ENCODE measurements at regions not wholly inside any gene's neighbourhood (a gene's known extent, or its start where the extent isn't known, plus 50 kb on each side); places are given as distances from the start of the nearest gene placed in this dataset.

GRCh38 chrX:34877436-34877835 is 65.2 kb upstream of the FAM47B start:
- DNase-seq, result no peak
- no peak for ATAC-seq
- ChIA-PET CTCF (no interaction called here), POLR2A (interaction anchor here (0.7 kb wide), 1 partner anchor 1427 kb away, joined by 4 read pairs; no protein-coding TSS in a partner anchor)
- no peaks in the 10 kb centered on the region for H3K4me1 Mint-ChIP-seq (ENCODE audit: low read depth)
- no peak overlapping the region for H3K4me3 Mint-ChIP-seq
- no peaks in the 10 kb centered on the region for H3K27me3 Mint-ChIP-seq (ENCODE audit: low read depth)
- H3K36me3 Mint-ChIP-seq (ENCODE audit: low read depth), result no peaks in the 10 kb centered on the region
- H3K27ac Mint-ChIP-seq, result no peak overlapping the region
- H3K9me3 Mint-ChIP-seq (ENCODE audit: insufficient read depth), result no peaks in the 10 kb centered on the region

GRCh38 chrX:34879346-34879745 is 63.2 kb upstream of the FAM47B start:
- no peaks in the 10 kb centered on the region for H3K4me1 Mint-ChIP-seq (ENCODE audit: low read depth)
- ChIA-PET CTCF (no interaction called here), POLR2A (no interaction called here)
- H3K27ac Mint-ChIP-seq, result no peak overlapping the region
- no peaks in the 10 kb centered on the region for H3K36me3 Mint-ChIP-seq (ENCODE audit: low read depth)
- DNase-seq, result no peak
- no peak for ATAC-seq
- no peaks in the 10 kb centered on the region for H3K9me3 Mint-ChIP-seq (ENCODE audit: insufficient read depth)
- no peaks in the 10 kb centered on the region for H3K27me3 Mint-ChIP-seq (ENCODE audit: low read depth)
- no peak overlapping the region for H3K4me3 Mint-ChIP-seq

GRCh38 chrX:34879886-34880285 is 62.7 kb upstream of the FAM47B start:
- DNase-seq (no peak), ATAC-seq (no peak)
- Mint-ChIP-seq H3K4me1 (ENCODE audit: low read depth) (no peaks in the 10 kb centered on the region), H3K36me3 (ENCODE audit: low read depth) (no peaks in the 10 kb centered on the region), H3K27ac (no peak overlapping the region), H3K9me3 (ENCODE audit: insufficient read depth) (no peaks in the 10 kb centered on the region), H3K27me3 (ENCODE audit: low read depth) (no peaks in the 10 kb centered on the region), H3K4me3 (no peak overlapping the region)
- ChIA-PET POLR2A (no interaction called here), CTCF (no interaction called here)

- no peak overlapping the region for H3K4me3 Mint-ChIP-seq
- H3K36me3 Mint-ChIP-seq (ENCODE audit: low read depth), result no peaks in the 10 kb centered on the region
- H3K27me3 Mint-ChIP-seq (ENCODE audit: low read depth), result no peaks in the 10 kb centered on the region
- no peak overlapping the region for H3K27ac Mint-ChIP-seq
- H3K9me3 Mint-ChIP-seq (ENCODE audit: insufficient read depth), result no peaks in the 10 kb centered on the region
- POLR2A ChIA-PET, result no interaction called here
- DNase-seq (no peak), ATAC-seq (no peak)
- H3K4me1 Mint-ChIP-seq (ENCODE audit: low read depth), result no peaks in the 10 kb centered on the region
- CTCF ChIA-PET, result no interaction called here
These were observed 61.9 kb upstream of the FAM47B start for GRCh38 chrX:34880656-34881055.

GRCh38 chrX:34881671-34882070 is 60.9 kb upstream of the FAM47B start:
- Mint-ChIP-seq H3K36me3 (ENCODE audit: low read depth) (no peaks in the 10 kb centered on the region), H3K4me1 (ENCODE audit: low read depth) (no peaks in the 10 kb centered on the region), H3K4me3 (no peak overlapping the region), H3K27ac (no peak overlapping the region), H3K27me3 (ENCODE audit: low read depth) (no peaks in the 10 kb centered on the region), H3K9me3 (ENCODE audit: insufficient read depth) (no peaks in the 10 kb centered on the region)
- ChIA-PET CTCF (no interaction called here), POLR2A (no interaction called here)
- DNase-seq, result no peak
- ATAC-seq, result no peak

DNA sequence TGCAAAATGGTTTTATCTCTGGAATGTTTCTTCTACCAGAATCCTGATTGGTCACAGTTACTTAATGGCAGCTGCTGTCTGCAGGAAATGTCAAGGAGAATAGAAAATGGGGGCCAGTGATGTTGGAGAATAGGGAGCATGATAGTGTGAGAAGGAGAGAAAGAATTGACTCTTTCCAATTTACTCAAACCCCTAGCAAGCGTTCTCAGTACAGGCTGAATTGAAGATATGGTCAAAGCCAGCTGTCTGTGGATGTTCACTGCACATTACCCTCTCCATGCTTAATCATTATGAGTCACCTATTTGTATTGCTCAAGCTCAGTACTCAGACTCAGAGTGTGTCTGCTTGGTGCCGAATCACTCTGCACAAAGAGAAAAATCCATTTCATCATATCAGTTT is 57.8 kb upstream of the FAM47B start:
- DNase-seq (no peak), ATAC-seq (no peak)
- Mint-ChIP-seq H3K27me3 (ENCODE audit: low read depth) (no peaks in the 10 kb centered on the region), H3K4me3 (no peak overlapping the region), H3K36me3 (ENCODE audit: low read depth) (no peaks in the 10 kb centered on the region), H3K9me3 (ENCODE audit: insufficient read depth) (no peaks in the 10 kb centered on the region), H3K27ac (no peak overlapping the region), H3K4me1 (ENCODE audit: low read depth) (no peaks in the 10 kb centered on the region)
- CTCF ChIA-PET, result no interaction called here
- POLR2A ChIA-PET, result no interaction called here

DNA sequence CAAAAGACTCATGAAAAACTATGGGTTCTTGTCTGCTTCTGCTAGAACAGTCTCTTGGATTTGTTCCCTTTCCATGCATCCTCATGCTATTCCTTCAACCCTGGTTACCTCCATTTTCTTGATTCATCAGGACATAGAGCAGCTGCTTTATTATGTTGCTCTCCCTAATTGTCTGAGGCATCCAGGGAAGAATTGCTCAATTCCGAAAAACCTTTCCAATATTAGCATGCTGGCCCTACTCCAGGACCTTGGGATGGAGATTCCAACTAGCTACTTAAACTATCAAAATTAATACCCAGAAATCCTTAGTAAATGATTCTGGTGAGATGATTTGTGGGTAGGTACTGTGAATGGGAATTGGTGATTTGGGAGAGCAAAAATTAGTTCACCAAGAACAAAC is 56.6 kb upstream of the FAM47B start:
- ChIA-PET CTCF (no interaction called here), POLR2A (no interaction called here)
- Mint-ChIP-seq H3K9me3 (ENCODE audit: insufficient read depth) (no peaks in the 10 kb centered on the region), H3K4me3 (no peak overlapping the region), H3K27me3 (ENCODE audit: low read depth) (no peaks in the 10 kb centered on the region), H3K27ac (no peak overlapping the region), H3K36me3 (ENCODE audit: low read depth) (no peaks in the 10 kb centered on the region), H3K4me1 (ENCODE audit: low read depth) (no peaks in the 10 kb centered on the region)
- no peak for ATAC-seq
- no peak for DNase-seq

DNA sequence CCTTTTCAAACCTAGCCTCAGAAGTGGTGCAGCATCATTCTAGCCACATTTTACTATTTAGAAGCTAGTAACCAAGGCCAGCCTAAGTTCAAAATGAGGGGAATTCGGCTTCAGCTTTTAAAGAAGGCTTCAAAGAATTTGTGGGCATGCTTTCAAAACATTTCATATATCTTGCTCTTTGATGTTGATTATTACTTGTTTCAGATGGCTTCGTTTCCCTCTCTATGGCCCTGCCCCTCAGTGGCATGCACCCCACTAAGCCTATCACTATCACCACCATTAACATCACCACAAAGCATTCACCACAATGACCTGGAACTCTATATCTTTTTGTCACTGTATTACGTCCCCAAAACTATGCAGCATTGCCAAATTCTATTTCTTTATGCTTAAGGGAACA is 51.2 kb upstream of the FAM47B start:
- Mint-ChIP-seq H3K36me3 (ENCODE audit: low read depth) (no peaks in the 10 kb centered on the region), H3K27me3 (ENCODE audit: low read depth) (no peaks in the 10 kb centered on the region), H3K27ac (no peak overlapping the region), H3K4me3 (no peak overlapping the region), H3K9me3 (ENCODE audit: insufficient read depth) (no peaks in the 10 kb centered on the region), H3K4me1 (ENCODE audit: low read depth) (no peaks in the 10 kb centered on the region)
- POLR2A ChIA-PET, result no interaction called here
- CTCF ChIA-PET, result no interaction called here
- DNase-seq, result no peak
- ATAC-seq, result no peak

Data from activated CD8-positive, alpha-beta T cell treated with anti-CD3 and anti-CD28 coated beads, Interleukin-2, amount 10 ng/mL, durations not matched to agents 7 days and 5 days (primary cell).